ENCODE measurements at regions not wholly inside any gene's neighbourhood (a gene's known extent, or its start where the extent isn't known, plus 50 kb on each side); places are given as distances from the start of the nearest gene placed in this dataset.

GRCh38 chr7:49324707-49325106, 400.4 kb downstream of the CDC14C start:
- TF ChIP-seq, protein P1, sequence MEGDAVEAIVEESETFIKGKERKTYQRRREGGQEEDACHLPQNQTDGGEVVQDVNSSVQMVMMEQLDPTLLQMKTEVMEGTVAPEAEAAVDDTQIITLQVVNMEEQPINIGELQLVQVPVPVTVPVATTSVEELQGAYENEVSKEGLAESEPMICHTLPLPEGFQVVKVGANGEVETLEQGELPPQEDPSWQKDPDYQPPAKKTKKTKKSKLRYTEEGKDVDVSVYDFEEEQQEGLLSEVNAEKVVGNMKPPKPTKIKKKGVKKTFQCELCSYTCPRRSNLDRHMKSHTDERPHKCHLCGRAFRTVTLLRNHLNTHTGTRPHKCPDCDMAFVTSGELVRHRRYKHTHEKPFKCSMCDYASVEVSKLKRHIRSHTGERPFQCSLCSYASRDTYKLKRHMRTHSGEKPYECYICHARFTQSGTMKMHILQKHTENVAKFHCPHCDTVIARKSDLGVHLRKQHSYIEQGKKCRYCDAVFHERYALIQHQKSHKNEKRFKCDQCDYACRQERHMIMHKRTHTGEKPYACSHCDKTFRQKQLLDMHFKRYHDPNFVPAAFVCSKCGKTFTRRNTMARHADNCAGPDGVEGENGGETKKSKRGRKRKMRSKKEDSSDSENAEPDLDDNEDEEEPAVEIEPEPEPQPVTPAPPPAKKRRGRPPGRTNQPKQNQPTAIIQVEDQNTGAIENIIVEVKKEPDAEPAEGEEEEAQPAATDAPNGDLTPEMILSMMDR (IDR thresholded peaks at IDR 0.05), result no peak
- Histone ChIP-seq H3K4me3 (no peak overlapping the region), H3K27ac (no peak overlapping the region), H3K4me1 (no peaks in the 10 kb centered on the region), H3K27me3 (ENCODE audit: insufficient read depth in 3 of 3, low read length in 2 of 3) (peaks cover 0 to 2% (median 0%) of the 10 kb centered on the region in 3 donors), H3K36me3 (ENCODE audit: insufficient read depth in 1 of 2, low read depth in 1 of 2) (no peaks in the 10 kb centered on the region), H3K9me3 (no peaks in the 10 kb centered on the region)
- WGBS, 3 donors, result 72 to 80% (median 75%) methylated on average over 1 of the region's 1 CpG
- DNase-seq (no peak), ATAC-seq (no peak)
- intact Hi-C loops (cut with DNase I), result no loop called here

DNA sequence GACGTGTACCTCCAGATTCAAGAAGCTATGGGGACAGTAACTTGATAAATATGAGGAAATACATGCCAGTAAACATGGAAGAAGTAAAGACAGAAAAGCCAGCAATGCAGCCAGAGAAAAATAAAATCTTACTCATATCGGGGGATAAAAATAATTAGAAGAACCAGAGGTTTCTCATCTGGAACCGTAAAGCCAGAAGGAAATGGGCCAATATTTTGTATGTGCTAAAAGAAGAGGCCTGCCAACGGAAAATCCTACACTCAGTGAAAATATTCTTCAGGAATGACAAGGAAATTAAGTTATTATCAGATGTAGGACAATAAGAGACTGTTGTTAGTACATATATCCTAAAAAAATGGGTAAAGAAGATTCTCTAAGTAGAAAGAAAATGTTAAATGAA, 401.2 kb downstream of the CDC14C start:
- peaks cover 0 to 2% (median 0%) of the 10 kb centered on the region in 3 donors for H3K27me3 ChIP-seq (ENCODE audit: insufficient read depth in 3 of 3, low read length in 2 of 3)
- TF ChIP-seq, protein P1 (IDR thresholded peaks at IDR 0.05), result no peak
- DNase-seq (no peak), ATAC-seq (no peak)
- intact Hi-C loops (cut with DNase I), result no loop called here
- no peaks in the 10 kb centered on the region for H3K4me1 ChIP-seq
- no peak overlapping the region for H3K4me3 ChIP-seq
- 62 to 65% (median 63%) methylated on average over 4 of the region's 4 CpGs for WGBS, 3 donors
- no peaks in the 10 kb centered on the region for H3K36me3 ChIP-seq (ENCODE audit: insufficient read depth in 1 of 2, low read depth in 1 of 2)
- no peak overlapping the region for H3K27ac ChIP-seq
- H3K9me3 ChIP-seq, result no peaks in the 10 kb centered on the region

DNA sequence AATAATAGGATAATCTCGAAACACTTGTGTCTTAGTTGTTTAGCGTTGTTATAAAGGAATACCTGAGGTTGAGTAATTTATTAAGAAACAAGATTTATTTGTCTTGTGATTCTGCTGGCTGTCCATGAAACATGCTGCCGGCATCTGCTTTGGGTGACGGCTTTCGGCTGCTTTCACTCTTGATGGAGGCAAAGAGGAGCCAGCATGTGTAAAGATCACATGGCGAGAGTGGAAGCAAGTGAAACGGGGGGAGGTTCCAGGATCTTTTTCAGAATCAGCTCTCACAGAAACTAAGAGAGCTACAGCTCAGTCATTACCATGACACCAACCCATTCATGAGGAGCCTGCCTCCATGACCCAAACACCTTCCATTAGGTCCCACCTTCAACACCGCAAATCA, 402.8 kb downstream of the CDC14C start:
- Histone ChIP-seq H3K27ac (no peak overlapping the region), H3K27me3 (ENCODE audit: insufficient read depth in 3 of 3, low read length in 2 of 3) (no peaks in the 10 kb centered on the region), H3K4me1 (no peaks in the 10 kb centered on the region), H3K9me3 (no peaks in the 10 kb centered on the region), H3K36me3 (ENCODE audit: insufficient read depth in 1 of 2, low read depth in 1 of 2) (no peaks in the 10 kb centered on the region), H3K4me3 (no peak overlapping the region)
- whole genome bisulfite sequencing, 3 donors, result 84 to 91% (median 87%) methylated on average over 8 of the region's 8 CpGs
- ATAC-seq (no peak), DNase-seq (no peak)
- TF ChIP-seq, protein P1 (IDR thresholded peaks at IDR 0.05), result no peak
- intact Hi-C loops (cut with DNase I), result no loop called here

- H3K27ac ChIP-seq, result no peak overlapping the region
- WGBS, 3 donors, result 77 to 79% (median 78%) methylated on average over 4 of the region's 4 CpGs
- intact Hi-C loops (cut with DNase I), result no loop called here
- H3K9me3 ChIP-seq, result no peaks in the 10 kb centered on the region
- no peaks in the 10 kb centered on the region for H3K36me3 ChIP-seq (ENCODE audit: insufficient read depth in 1 of 2, low read depth in 1 of 2)
- no peaks in the 10 kb centered on the region for H3K27me3 ChIP-seq (ENCODE audit: insufficient read depth in 3 of 3, low read length in 2 of 3)
- no peaks in the 10 kb centered on the region for H3K4me1 ChIP-seq
- DNase-seq (no peak), ATAC-seq (no peak)
- H3K4me3 ChIP-seq, result no peak overlapping the region
- TF ChIP-seq, protein P1 (IDR thresholded peaks at IDR 0.05), result no peak
These were observed 409.0 kb downstream of the CDC14C start for GRCh38 chr7:49333180-49333881.

GRCh38 chr7:49341849-49342248, 417.5 kb downstream of the CDC14C start:
- Histone ChIP-seq H3K36me3 (ENCODE audit: insufficient read depth in 1 of 2, low read depth in 1 of 2) (no peaks in the 10 kb centered on the region), H3K9me3 (no peaks in the 10 kb centered on the region), H3K4me1 (no peaks in the 10 kb centered on the region), H3K27me3 (ENCODE audit: insufficient read depth in 3 of 3, low read length in 2 of 3) (no peaks in the 10 kb centered on the region), H3K4me3 (no peak overlapping the region), H3K27ac (no peak overlapping the region)
- WGBS, 3 donors, result 77 to 85% (median 83%) methylated on average over 3 of the region's 3 CpGs
- TF ChIP-seq, protein P1 (IDR thresholded peaks at IDR 0.05), result no peak
- intact Hi-C loops (cut with DNase I), result no loop called here
- DNase-seq, result peak in 1 of 2 donors; percentile 5
- ATAC-seq, result no peak

Data from psoas muscle (tissue), 7 donors.